ENCODE measurements at regions not wholly inside any gene's neighbourhood (a gene's known extent, or its start where the extent isn't known, plus 50 kb on each side); places are given as distances from the start of the nearest gene placed in this dataset.

DNA sequence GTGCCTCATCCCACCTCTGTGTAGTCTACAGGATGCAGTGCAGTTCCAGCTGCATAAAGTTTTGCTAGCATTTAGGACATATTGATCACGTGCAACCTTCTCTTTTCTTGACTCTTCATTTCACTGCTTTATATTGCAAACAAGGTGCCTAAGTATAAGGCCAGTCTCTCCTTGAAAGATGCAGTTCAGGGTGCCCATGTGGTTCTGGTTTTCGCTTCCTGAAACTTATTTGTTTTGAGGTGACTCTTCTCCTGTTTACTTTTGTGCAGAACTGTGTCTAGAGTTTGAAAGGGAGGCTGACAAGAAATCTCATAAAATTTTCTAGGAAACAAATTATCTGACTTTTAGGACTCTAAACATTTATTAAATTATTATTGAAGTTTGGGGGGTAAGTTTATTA, 189.9 kb downstream of the UBE2E3 start:
- no peak for TF ChIP-seq EZH2 (IDR thresholded peaks at IDR 0.05; ENCODE audit: low read depth)
- TF ChIP-seq, protein P1, sequence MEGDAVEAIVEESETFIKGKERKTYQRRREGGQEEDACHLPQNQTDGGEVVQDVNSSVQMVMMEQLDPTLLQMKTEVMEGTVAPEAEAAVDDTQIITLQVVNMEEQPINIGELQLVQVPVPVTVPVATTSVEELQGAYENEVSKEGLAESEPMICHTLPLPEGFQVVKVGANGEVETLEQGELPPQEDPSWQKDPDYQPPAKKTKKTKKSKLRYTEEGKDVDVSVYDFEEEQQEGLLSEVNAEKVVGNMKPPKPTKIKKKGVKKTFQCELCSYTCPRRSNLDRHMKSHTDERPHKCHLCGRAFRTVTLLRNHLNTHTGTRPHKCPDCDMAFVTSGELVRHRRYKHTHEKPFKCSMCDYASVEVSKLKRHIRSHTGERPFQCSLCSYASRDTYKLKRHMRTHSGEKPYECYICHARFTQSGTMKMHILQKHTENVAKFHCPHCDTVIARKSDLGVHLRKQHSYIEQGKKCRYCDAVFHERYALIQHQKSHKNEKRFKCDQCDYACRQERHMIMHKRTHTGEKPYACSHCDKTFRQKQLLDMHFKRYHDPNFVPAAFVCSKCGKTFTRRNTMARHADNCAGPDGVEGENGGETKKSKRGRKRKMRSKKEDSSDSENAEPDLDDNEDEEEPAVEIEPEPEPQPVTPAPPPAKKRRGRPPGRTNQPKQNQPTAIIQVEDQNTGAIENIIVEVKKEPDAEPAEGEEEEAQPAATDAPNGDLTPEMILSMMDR (conservative IDR thresholded peaks at IDR 0.05) = no peak
